DMS153 treated with DMSO at 0.1 percent for 48 hours (cell line): ENCODE measurements at regions not wholly inside any gene's neighbourhood (a gene's known extent, or its start where the extent isn't known, plus 50 kb on each side); places are given as distances from the start of the nearest gene placed in this dataset.
"Not testable (repeated sequence)": the region's sequence is repeated elsewhere in the genome, so short reads cannot be mapped to it uniquely, and the experiment has no call there.

Source experiments
- DNase-seq: peaks from one replicate; lab custom pipeline; 2025; ENCODE audit not compliant: unreplicated experiment; lab: John Stamatoyannopoulos, UW

DNA sequence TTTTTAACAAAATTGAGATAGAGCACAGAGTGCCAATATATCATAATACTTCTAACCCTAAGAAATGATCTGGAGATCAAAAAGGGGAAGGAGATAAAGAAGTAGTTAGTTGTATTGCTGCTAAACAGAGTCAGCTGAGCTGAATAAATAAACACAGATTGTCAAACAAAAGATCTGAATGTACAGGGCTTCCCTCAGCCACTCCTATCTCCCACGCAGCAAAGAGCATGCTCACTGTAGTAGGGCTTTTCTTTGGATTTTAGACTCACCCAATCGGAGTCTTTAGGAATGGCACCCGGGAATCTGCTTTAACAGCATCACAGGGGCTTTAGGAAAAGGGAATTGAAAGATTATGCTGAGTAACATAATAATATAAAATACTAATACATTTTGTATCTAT lies 222.2 kb upstream of the STXBP5 start:
- no peak for DNase-seq

DNA sequence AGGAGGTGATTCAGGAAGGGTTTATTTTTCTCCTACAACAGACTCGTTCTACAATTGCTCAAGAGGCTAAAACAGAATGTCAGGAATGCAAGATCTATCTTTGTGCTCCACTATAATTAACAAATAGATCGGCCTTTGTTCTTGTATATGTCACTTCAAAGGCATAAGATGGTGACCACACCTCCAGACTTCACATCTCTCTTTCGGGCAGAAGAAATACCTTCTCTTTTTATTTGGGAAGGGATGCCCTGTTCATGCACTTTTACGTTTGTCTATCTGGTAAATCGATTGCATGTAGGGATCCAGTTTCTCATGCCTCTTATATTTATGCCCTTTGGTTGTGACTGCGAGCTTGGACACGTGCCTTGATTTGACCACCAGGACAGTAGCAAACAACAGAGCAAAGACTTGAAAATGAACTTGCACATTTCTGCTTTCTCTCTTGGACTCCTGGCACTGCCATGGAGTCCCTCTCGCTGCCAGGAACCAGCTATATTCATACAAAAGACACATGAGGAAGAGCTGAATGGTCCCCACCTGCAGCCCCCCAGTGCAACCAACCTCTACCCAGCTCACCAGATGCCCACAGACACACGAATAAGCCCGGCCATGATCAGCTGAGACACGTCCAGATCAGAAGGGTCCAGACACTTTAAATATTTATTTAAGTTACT lies 219.8 kb upstream of the STXBP5 start:
- DNase-seq: peak; percentile 50

DNA sequence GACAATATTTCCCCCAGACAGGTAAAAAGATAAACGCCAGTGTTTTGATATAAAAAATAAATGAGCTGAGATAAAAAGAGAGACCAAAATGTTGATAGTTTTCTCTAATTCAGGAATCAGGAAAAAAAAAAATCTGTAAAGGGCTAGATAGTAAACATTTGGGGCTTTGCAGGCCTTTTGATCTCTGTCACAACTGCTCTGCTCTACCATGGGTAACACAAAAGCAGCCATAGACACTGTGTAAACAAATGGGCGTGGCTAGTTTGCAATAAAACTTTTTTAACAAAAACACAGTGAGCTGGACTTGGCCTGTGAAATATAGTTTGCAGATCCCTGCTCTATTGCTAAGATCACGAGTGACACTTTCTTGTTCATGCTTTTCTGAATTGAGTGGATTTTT lies 219.1 kb upstream of the STXBP5 start:
- DNase-seq: peak; percentile 74

DNA sequence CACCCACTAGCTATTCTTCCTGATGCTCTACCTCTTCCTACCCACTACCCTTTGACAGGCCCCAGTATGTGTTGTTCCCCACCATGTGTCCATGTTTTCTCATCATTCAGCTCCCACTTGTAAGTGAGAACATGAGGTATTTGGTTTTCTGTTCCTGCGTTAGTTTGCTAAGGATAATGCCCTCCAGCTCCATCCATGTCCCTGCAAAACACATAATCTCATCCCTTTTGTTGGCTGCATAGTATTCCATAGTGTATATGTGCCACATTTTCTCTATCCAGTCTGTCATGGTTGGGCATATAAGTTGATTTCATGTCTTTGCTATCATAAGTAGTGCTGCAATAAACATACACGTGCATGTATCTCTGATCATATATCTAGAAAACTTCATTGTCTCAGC lies 218.3 kb upstream of the STXBP5 start:
- DNase-seq: no peak

DNA sequence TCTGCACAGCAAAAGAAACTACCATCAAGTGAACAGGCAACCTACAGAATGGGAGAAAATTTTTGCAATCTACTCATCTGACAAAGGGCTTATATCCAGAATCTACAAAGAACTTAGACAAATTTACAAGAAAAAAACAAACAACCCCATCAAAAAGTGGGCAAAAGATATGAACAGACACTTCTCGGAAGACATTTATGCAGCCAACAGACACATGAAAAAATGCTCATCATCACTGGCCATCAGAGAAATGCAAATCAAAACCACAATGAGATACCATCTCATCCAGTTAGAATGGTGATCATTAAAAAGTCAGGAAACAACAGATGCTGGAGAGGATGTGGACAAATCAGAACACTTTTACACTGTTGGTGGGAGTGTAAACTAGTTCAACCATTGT lies 216.3 kb upstream of the STXBP5 start:
- DNase-seq: not testable (repeated sequence)

DNA sequence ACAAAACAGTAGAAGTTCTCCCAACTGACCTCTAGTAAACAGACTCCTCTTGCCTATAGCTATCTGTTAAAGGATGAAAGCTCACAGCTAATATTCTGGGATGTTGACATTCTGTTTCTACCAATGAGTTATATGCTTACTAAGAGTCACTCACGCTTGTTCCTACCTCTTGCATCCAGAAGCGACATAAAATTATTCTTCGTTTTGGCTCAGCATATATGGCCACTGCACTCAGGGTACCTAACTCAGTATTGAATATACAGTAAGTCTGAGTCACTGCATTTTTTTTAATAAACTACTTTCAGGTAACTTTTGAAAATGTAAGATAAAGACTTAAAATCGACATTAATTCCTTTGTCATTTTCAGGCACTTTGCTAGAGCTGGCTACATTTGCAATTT lies 214.4 kb upstream of the STXBP5 start:
- no peak for DNase-seq

DNA sequence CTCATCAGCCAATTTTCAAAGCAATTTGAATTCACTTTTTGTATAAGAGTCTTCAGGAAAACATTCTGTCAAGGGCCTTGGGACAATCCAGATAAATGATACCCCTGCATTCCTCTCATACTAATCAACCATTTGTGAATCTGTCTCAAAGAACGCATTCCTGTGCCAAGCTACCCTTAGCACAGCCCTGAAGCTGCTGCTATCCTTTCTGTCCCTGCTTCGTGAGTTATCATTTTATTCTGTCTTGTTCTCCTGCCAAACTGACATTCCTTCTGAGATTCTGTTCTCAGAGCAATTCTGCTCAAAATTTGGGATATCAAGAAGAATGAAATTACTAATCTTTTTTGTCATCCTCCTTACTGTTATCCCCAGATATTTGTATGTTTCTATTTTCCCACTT lies 213.9 kb upstream of the STXBP5 start:
- no peak for DNase-seq

DNA sequence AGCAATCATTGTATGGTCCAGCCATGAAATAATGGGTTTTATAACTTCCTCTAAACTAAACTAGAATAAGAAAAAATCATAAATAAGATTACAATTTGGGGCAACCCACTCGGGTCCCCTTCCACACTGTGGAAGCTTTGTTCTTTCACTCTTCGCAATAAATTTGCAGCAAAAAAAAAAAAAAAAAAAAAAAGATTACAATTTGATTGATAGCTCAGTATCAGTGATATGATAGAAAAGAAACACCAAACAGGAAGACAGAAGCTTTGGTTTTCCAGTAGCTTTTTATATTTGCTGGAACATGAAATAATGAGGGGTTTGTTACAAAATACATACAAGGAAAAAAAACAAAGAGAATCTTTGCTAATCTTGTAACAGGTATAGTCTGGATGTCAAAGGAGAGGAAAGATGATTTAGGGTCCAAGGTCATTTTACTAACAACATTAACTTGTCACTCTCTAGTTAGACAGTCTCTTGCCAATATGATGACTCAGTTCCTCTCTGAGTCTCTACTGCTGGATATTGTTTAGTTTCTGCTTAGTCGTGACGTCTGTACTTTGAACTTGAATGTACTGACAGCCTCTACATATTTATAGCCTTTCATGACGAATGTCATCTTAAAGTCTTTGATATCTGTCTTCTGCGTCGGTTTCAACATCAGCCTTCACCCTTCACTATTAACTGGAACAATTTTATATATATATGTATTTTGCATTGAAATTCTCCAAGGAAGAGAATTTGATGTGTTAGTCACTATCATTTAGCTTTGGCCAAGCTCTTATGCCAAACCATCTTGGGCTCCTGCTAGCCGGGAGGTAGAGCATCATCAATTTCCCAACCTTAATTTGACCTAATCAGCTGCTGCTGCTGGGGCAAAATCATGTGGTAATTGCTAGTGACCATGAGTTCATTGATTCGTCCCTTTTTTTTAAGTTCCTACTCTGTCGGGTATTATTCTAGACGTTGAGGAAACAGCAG lies 213.1 kb upstream of the STXBP5 start:
- DNase-seq: no peak

DNA sequence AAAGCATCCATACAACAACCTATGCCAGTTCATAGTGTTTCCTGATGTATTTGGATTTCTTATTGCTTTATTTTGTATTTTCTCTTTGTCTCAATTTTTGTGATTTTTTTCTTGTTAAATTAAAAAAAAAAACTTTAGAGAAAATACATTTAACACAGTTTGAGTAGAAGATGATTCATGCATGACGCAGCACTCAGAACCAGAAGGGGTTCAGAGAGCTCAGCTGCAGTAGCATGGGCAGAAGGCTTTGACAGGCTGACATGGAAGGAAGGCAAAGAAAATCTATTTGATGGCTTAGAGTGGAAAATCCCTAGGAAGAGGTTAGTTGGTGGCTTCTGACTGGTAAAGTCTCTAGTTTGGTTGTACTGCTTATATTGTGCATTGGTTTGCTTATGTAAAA lies 207.2 kb upstream of the STXBP5 start:
- DNase-seq: no peak

DNA sequence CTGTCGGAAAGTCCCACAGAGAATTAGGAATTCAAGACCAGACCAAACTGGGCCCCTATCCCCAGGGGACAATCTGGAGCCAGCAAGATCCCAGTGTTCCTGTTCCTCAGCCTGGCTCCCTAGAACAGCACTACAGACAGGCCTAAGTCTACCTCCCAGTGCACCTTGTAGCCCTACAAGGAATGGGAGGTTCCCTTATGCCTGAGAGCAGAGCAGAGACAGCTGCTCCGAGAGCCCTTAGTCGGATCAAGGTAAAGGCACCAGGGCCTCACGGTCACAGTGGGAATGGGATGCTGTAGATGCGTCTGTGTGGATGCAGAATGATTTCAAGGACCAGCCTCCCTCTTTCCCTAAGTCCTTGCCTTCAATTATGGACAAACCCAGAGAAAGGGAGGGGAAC lies 204.5 kb upstream of the STXBP5 start:
- no peak for DNase-seq

DNA sequence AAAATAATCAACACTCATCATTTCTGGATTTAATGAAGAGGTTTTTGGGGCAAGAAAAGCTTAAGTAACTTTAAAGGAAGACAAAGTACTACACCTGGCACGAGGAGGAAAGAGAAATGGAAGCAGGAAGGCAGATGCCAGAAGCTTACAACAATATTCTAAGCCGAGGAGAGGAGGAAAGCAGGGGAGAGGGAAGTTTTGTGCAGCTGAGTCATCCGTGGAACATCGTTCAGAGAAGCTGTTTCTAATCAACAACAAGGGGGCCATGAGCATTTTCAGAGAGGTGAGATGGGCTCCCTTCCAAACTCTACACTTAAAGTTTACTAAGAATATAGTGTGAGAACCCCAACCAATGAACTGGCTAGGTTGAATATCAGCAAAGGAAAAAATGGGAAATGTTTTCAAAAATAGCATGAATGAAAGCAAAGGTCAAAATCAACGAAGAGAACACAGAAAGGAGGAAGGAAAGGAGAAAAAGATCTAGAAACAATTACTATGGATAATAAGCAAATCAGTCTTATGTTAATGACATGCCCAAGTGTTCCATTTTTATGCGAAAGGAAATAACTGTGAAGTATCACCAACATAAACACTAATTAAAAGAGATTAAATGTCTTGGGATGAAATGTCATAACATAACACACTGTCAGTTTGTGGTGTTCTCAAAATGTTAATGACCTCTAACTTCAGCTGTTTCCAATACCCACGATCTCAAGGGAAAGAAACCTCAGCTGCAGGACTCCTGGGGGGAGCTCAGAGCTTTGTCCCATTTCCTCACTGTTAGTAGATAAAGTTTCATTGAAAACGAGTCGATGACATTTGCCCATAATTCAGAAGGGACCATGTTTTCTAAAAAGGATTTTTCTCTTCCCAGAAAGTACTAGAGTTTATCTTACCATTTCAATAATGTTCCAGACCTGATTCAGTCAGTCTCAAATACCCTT lies 203.4 kb upstream of the STXBP5 start:
- no peak for DNase-seq

DNA sequence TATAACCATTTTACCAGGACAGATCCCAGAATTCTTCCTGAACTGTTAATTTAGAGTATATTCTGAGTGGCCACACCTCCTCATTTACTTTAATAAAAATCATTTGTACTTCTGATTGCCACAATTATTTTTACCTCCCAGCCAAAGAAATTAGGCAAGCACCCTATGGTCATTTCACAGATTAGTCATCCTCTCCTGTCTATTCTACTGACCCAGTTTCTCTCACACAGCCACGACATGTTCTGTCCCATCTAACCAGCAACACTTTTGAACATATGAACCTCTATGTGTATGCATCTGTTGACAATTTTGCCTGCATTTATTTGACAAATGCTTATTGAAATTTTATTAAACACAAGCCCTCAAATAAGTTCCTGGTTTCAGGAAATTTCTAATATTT lies 202.6 kb upstream of the STXBP5 start:
- no peak for DNase-seq

DNA sequence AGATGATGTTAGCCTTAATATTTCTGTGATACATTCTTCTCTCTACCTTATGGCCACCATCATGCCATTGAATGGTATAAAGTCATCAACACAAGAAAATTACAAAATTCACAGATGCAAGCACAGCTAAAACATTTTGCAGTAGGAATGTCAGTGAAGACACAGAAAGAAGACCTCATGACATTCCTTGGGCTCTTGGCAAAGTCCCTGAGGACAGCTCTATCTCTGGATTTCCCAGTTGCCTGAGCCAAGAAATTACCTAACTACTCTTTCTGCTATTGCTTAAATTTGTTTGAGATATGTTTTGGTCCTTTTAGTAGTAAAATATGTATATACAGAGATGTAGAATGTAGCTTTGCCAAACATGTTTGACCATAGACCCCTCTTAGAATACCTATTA lies 201.0 kb upstream of the STXBP5 start:
- no peak for DNase-seq

DNA sequence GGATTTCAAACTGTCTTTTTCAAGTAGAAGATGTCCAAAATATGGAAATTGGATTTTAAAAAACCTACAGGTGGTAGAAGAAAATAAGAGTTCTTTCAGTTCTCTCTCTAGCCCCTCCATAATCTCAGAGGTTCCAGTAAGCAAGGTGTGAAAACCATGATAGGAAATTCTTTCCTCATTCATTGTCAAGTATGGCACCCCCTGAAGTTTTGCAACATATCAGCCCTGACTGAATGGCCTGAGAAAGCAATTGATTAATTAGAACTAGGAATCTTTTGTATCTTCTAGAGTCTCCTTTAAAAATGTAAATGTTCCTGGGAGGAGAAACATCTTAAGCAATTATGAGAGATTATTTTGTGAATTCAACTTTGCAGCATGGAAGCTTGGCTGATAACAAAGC lies 198.7 kb upstream of the STXBP5 start:
- DNase-seq: no peak

DNA sequence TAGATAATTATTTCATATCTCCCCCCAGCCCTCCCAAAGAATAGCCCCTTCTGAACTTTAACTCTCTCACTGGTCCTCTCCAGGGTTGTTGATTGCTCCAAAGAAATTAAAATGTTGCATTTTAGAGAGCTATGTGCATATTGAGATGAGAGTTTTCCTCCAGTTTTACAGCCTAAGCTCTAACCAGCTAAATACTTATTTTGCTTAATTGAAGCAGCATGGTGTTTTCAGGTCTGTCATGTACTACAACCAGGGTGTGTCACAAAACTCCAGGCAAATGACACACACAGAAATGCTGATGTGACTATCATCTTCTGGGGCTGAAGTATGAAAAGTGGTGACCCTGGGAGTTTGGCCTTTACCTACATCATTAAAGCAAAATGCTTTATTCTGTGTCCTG lies 196.8 kb upstream of the STXBP5 start:
- DNase-seq: no peak

DNA sequence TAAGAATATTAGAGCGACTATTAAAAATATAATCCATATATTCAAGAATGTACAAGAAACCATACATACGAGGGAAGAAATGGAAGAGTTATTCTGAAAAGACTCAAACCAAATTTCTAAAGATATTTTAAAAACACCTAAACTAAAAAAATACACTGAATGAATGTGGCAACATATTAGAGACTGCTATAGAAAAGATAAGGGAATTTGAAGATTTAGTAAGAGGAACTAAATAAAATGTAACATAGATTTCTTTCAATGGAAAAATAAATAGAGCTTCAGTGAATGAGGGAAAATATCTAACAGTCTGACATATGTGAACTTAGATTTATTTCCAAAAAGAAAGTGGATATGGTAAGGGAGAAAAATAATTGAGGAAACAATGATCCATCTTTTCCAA lies 194.9 kb upstream of the STXBP5 start:
- DNase-seq: no peak

DNA sequence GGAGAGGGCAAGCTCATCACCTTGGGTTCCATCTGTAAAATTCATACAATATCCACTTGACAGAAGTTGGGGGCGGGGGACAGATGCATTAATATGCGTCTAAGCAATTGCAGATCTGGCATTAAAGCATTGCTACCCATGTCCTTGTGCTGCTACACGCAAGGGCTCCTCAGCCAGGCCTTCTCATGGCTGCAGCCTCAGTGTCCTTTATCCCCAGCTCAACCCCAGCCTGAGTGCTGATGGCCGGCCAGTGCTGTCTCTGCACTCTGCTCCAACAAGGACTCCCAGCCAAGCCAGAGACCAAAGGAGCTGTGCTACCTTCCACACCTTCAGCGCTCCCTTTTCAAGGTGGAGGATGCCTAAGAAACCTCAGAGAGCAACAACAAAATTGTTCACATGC lies 188.5 kb upstream of the STXBP5 start:
- no peak for DNase-seq

DNA sequence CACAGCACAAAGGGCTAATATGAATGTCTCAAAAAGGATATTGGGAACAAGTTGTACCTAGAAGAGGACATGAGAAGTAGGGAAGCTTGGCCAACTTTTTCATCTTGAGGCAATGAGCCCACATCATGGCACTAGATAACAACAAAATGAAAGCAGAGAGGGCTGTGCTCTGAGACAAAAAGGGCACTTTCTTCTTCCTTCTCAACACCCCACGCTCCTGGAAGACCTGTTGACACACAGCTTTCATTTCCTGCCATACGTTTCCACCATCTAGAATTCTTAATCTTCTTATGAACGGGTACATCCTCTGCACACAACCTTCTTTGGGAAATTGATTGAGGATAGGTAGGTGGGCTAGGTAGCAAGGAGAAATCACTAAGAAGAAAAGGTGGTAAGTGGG lies 187.8 kb upstream of the STXBP5 start:
- DNase-seq: no peak

DNA sequence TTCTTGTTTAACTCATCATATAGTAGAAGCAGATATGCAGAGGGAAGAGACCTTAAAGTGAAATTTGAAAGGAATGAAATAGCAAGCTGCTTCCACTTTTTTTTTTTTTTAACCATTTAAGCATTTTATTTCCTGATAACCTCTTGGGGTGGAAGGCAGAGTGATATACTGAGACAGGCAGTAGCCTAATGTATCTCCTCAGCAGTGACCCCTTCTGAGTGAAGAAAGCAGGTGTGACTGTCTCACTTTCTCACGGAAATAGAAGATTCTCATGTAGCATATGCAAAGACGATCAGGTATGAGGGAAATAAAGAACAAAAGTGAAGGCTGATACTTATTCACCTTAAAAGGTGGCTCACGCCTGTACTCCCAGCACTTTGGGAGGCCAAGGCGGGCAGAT lies 187.1 kb upstream of the STXBP5 start:
- no peak for DNase-seq

DNA sequence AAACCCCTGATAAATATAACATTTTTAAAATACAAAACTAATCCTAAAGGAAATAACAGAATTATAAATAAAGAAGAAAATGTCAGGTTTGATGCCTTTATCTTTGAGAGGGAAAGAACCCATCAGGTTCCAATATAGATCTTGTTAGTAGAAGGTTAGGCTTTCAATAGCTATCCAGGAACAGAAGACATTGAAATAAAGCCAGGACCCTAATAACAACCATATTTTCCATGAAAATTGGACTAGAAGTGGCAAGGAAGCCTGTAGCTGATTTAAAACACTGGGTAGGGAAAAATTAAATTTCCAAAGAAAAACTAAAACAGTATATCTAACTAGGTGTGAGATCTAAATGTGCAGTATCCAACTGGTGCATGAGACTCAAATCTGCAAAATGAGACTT lies 185.2 kb upstream of the STXBP5 start:
- no peak for DNase-seq

DNA sequence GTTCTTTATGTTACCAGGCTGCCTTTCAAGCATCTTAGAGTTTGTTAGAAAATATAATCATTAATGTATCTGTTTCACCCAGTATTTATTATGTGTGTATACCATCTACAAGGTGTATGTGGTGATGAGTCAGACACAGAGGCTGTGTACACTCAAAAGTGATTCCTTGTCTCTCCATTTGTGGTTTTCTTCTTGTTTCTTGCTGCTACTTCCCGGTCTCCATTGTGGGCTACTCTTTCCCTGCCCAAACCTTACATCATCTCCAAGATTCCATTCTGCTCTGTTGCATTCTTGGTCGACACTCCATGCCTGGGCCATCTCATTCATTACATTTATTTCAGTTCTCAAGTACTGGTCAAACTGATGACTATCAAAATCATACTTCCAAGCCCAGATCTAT lies 182.2 kb upstream of the STXBP5 start:
- no peak for DNase-seq
